H9 (cell line): ENCODE measurements at regions not wholly inside any gene's neighbourhood (a gene's known extent, or its start where the extent isn't known, plus 50 kb on each side); places are given as distances from the start of the nearest gene placed in this dataset.

Experiments
- DNase-seq: peaks from one replicate; pipeline ENCODE4 v3.0.0-alpha.2; 2017
- H2AFZ ChIP-seq: one replicate; pipeline ENCODE4 v1.6.1; 2013; ENCODE audit warnings: mild to moderate bottlenecking, low read length, control low read depth, moderate library complexity
- H2AK5ac ChIP-seq: 2 replicates; pipeline ENCODE4 v1.6.1; 2013; ENCODE audit warnings: low read length, control low read depth, mixed read lengths; ENCODE audit not compliant: insufficient read length
- H2BK120ac ChIP-seq: one replicate; pipeline ENCODE4 v1.6.1; 2013; ENCODE audit warnings: low read depth, mild to moderate bottlenecking, low read length, control low read depth, inconsistent platforms; ENCODE audit not compliant: poor library complexity, severe bottlenecking
- H2BK12ac ChIP-seq: 2 replicates; pipeline ENCODE4 v1.6.1; 2013; ENCODE audit warnings: low read length, control low read depth, mixed read lengths, low read depth; ENCODE audit not compliant: insufficient read length
- H2BK15ac ChIP-seq: 2 replicates; pipeline ENCODE4 v1.6.1; 2013; ENCODE audit warnings: low read depth, low read length, control low read depth
- H2BK20ac ChIP-seq: one replicate; pipeline ENCODE4 v1.6.1; 2013; ENCODE audit warnings: low read depth, mild to moderate bottlenecking, low read length, control low read depth, inconsistent platforms; ENCODE audit not compliant: poor library complexity, severe bottlenecking
- H2BK5ac ChIP-seq: 2 replicates; pipeline ENCODE4 v1.6.1; 2013; ENCODE audit warnings: low read length, control low read depth, mixed read lengths; ENCODE audit not compliant: insufficient read length
- H3K14ac ChIP-seq: 2 replicates; pipeline ENCODE4 v1.6.1; 2013; ENCODE audit warnings: low read length, control low read depth; ENCODE audit not compliant: insufficient read depth
- H3K18ac ChIP-seq: 2 replicates; pipeline ENCODE4 v1.6.1; 2013; ENCODE audit warnings: low read depth, mild to moderate bottlenecking, mixed read lengths, low read length, control low read depth; ENCODE audit not compliant: insufficient read length
- H3K23ac ChIP-seq: 2 replicates; pipeline ENCODE4 v1.6.1; 2013; ENCODE audit warnings: low read length, control low read depth, mixed read lengths, low read depth; ENCODE audit not compliant: insufficient read length
- H3K23me2 ChIP-seq: 2 replicates; pipeline ENCODE4 v1.6.1; 2013; ENCODE audit warnings: low read depth, mild to moderate bottlenecking, mixed read lengths, low read length, control low read depth; ENCODE audit not compliant: insufficient read length, poor library complexity, severe bottlenecking
- H3K27ac ChIP-seq: 2 replicates; pipeline ENCODE4 v1.5.1; 2013; ENCODE audit warnings: low read length, control low read depth, mixed read lengths, low read depth; ENCODE audit not compliant: insufficient read length
- H3K27me3 ChIP-seq: 2 replicates; pipeline ENCODE4 v1.6.1; 2013; ENCODE audit warnings: low read length, control low read depth, inconsistent platforms; ENCODE audit not compliant: insufficient read depth
- H3K4ac ChIP-seq: 2 replicates; pipeline ENCODE4 v1.6.1; 2013; ENCODE audit warnings: low read depth, mild to moderate bottlenecking, control low read depth, inconsistent platforms, low read length, moderate library complexity
- H3K4me1 ChIP-seq: 2 replicates; pipeline ENCODE4 v1.6.1; 2013; ENCODE audit warnings: low read length, control low read depth, inconsistent platforms; ENCODE audit not compliant: insufficient read depth
- H3K4me2 ChIP-seq: 2 replicates; pipeline ENCODE4 v1.6.1; 2013; ENCODE audit warnings: low read length, control low read depth, mixed read lengths; ENCODE audit not compliant: insufficient read length, insufficient read depth
- H3K56ac ChIP-seq: 2 replicates; pipeline ENCODE4 v1.6.1; 2013; ENCODE audit warnings: low read depth, mild to moderate bottlenecking, mixed read lengths, low read length, control low read depth; ENCODE audit not compliant: insufficient read length
- H3K79me1 ChIP-seq: 2 replicates; pipeline ENCODE4 v1.6.1; 2013; ENCODE audit warnings: low read depth, mild to moderate bottlenecking, moderate library complexity, low read length, control low read depth, inconsistent platforms; ENCODE audit not compliant: insufficient read depth, poor library complexity, severe bottlenecking
- H3K79me2 ChIP-seq: 2 replicates; pipeline ENCODE4 v1.6.1; 2013; ENCODE audit warnings: low read length, control low read depth, inconsistent platforms; ENCODE audit not compliant: insufficient read depth
- H3K9ac ChIP-seq: 2 replicates; pipeline ENCODE4 v1.6.1; 2013; ENCODE audit warnings: low read length, control low read depth, mixed read lengths; ENCODE audit not compliant: insufficient read length; ENCODE audit errors: extremely low read depth
- H3K9me3 ChIP-seq: one replicate; pipeline ENCODE4 v1.6.1; 2013; ENCODE audit warnings: low read depth, low read length, inconsistent platforms; ENCODE audit not compliant: control insufficient read depth
- H3T11ph ChIP-seq: one replicate; pipeline ENCODE4 v1.6.1; 2013; ENCODE audit warnings: mild to moderate bottlenecking, low read length, control low read depth, inconsistent platforms
- H4K20me1 ChIP-seq: one replicate; pipeline ENCODE4 v1.6.1; 2013; ENCODE audit not compliant: control insufficient read depth, insufficient read length, insufficient read depth
- H4K5ac ChIP-seq: 2 replicates; pipeline ENCODE4 v1.6.1; 2013; ENCODE audit warnings: low read depth, mild to moderate bottlenecking, mixed read lengths, low read length, control low read depth; ENCODE audit not compliant: insufficient read length
- H4K8ac ChIP-seq: replicated peaks from 2 replicates; pipeline ENCODE4 v1.6.1; 2013; ENCODE audit warnings: low read length, control low read depth, mixed read lengths, low read depth; ENCODE audit not compliant: insufficient read length
- H4K91ac ChIP-seq: 2 replicates; pipeline ENCODE4 v1.6.1; 2013; ENCODE audit warnings: low read depth, mild to moderate bottlenecking, moderate library complexity, mixed read lengths, low read length, control low read depth; ENCODE audit not compliant: insufficient read length
- H3K27ac Mint-ChIP-seq, 3 experiments: 2 replicates in 2 of 3; 3 replicates in 1 of 3; pipeline ENCODE4 v1.8.0; 2020 to 2021; ENCODE audit warnings: mixed read lengths in 3 of 3, mild to moderate bottlenecking in 1 of 3, moderate library complexity in 1 of 3
- H3K27me3 Mint-ChIP-seq: 2 replicates; pipeline ENCODE4 v1.8.0; 2021; ENCODE audit warnings: low read depth, mild to moderate bottlenecking, moderate library complexity, mixed read lengths
- H3K36me3 Mint-ChIP-seq, 3 experiments: 2 replicates in 2 of 3; 3 replicates in 1 of 3; pipeline ENCODE4 v1.8.0; 2020 to 2021; ENCODE audit warnings: low read depth in 3 of 3, mixed read lengths in 3 of 3; ENCODE audit not compliant: insufficient read depth in 1 of 3
- H3K4me1 Mint-ChIP-seq, 2 experiments: 2 replicates each; pipeline ENCODE4 v1.8.0; 2020; ENCODE audit warnings: mixed read lengths in 2 of 2
- H3K4me3 Mint-ChIP-seq, 2 experiments: 2 replicates in 1 of 2; 3 replicates in 1 of 2; pipeline ENCODE4 v1.8.0; 2020 to 2021; ENCODE audit warnings: mild to moderate bottlenecking in 2 of 2, mixed read lengths in 2 of 2, moderate library complexity in 1 of 2
- H3K9me3 Mint-ChIP-seq, 2 experiments: 2 replicates in 1 of 2; 3 replicates in 1 of 2; pipeline ENCODE4 v1.8.0; 2020; ENCODE audit warnings: mild to moderate bottlenecking in 2 of 2, mixed read lengths in 2 of 2, moderate library complexity in 1 of 2
- WGBS: extraction: QIAGEN DNeasy Blood & Tissue Kit; methylation state at CpG from one replicate; pipeline ENCODE4 v1.1.7; 2013; ENCODE audit warnings: missing lambda C conversion rate, low lambda C conversion rate, mixed read lengths; ENCODE audit not compliant: insufficient read length; ENCODE audit errors: extremely low coverage; 5-methylcytosine and 5-hydroxymethylcytosine counted together
- TF ChIP-seq, protein P1 (sequence below): fragments of 200-600 bp; sonication (generic); conservative IDR thresholded peaks from 3 replicates; pipeline ENCODE4 v1.8.0; 2021; ENCODE audit warnings: antibody characterized with exemption, mild to moderate bottlenecking

DNA sequence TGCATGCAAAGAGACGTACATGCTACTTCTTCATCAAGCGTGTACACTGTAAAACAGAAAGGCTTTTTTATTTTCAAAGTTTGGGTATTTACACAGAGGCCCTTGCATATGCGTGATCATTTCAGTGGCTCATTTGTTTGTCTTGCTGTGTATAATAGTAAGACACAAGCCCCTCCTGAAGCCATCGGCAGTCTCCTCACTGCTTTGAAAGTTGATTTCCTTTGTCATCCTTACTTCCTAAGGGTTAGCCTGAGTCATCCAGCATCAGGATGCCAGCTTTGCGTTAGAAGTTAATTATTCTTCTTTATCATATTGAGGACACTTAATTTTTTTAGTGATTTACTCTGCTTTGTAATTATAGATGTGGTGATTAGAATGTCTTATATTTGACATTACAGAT lies 72.5 kb upstream of the CTBP2 start:
- Histone ChIP-seq H3K27me3 (no peaks in the 10 kb centered on the region), H3K23ac (no peak overlapping the region), H3K79me2 (no peaks in the 10 kb centered on the region), H3K56ac (no peak overlapping the region), H3K79me1 (no peaks in the 10 kb centered on the region), H3K4me2 (no peak overlapping the region), H4K8ac (no peak overlapping the region), H2BK120ac (no peak overlapping the region), H3K14ac (no peak overlapping the region), H2BK15ac (no peak overlapping the region), H3T11ph (no peak overlapping the region), H3K9ac (no peak overlapping the region), H4K20me1 (no peaks in the 10 kb centered on the region), H2AK5ac (no peak overlapping the region), H3K18ac (no peak overlapping the region), H3K23me2 (no peaks in the 10 kb centered on the region), H3K4me1 (peaks cover 3% of the 10 kb centered on the region; the same call in 1 of the 2 replicates), H2BK12ac (no peak overlapping the region), H3K4ac (no peak overlapping the region), H2BK20ac (no peak overlapping the region), H2AFZ (no peak overlapping the region), H3K27ac (no peak overlapping the region), H4K91ac (no peak overlapping the region), H2BK5ac (no peak overlapping the region), H3K9me3 (no peaks in the 10 kb centered on the region), H4K5ac (no peak overlapping the region)
- Mint-ChIP-seq H3K4me3 (no peak overlapping the region), H3K27ac (no peak overlapping the region; a peak in 1 of 7 replicates), H3K4me1 (peaks cover 30 to 32% of the 10 kb centered on the region in 2 experiments), H3K9me3 (peaks cover 12 to 14% of the 10 kb centered on the region in 2 experiments), H3K27me3 (no peaks in the 10 kb centered on the region), H3K36me3 (peaks cover 0 to 10% (median 2%) of the 10 kb centered on the region in 3 experiments; a peak in 3 of 7 replicates)
- DNase-seq: no peak
- TF ChIP-seq, protein P1, sequence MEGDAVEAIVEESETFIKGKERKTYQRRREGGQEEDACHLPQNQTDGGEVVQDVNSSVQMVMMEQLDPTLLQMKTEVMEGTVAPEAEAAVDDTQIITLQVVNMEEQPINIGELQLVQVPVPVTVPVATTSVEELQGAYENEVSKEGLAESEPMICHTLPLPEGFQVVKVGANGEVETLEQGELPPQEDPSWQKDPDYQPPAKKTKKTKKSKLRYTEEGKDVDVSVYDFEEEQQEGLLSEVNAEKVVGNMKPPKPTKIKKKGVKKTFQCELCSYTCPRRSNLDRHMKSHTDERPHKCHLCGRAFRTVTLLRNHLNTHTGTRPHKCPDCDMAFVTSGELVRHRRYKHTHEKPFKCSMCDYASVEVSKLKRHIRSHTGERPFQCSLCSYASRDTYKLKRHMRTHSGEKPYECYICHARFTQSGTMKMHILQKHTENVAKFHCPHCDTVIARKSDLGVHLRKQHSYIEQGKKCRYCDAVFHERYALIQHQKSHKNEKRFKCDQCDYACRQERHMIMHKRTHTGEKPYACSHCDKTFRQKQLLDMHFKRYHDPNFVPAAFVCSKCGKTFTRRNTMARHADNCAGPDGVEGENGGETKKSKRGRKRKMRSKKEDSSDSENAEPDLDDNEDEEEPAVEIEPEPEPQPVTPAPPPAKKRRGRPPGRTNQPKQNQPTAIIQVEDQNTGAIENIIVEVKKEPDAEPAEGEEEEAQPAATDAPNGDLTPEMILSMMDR: no peak
- no CpG with 5 or more reads among the region's 5 CpGs for WGBS
